HepG2 (cell line): ENCODE measurements at regions not wholly inside any gene's neighbourhood (a gene's known extent, or its start where the extent isn't known, plus 50 kb on each side); places are given as distances from the start of the nearest gene placed in this dataset.

Source experiments
- CBX2 ChIP-seq, 2 experiments: fragments of 200-600 bp in 1 of 2; sonication (generic); formaldehyde crosslinking in 1 of 2; IDR thresholded peaks; 2 replicates each; pipeline versions ENCODE4 v1.7.0 to v1.8.1; 2018 to 2022; ENCODE audit warnings: low read depth in 2 of 2, low read length in 1 of 2, mild to moderate bottlenecking in 1 of 2, missing genetic modification reagents in 1 of 2
- CEBPZ ChIP-seq: IDR thresholded peaks from 2 replicates; pipeline ENCODE4 v1.6.1; 2012; ENCODE audit warnings: low read length, improper control_type of control experiment
- FLYWCH1 ChIP-seq: sonication (generic); formaldehyde crosslinking; IDR thresholded peaks from 2 replicates; pipeline ENCODE4 v1.8.1; 2023; ENCODE audit warnings: mild to moderate bottlenecking, missing genetic modification reagents
- FOSL2 ChIP-seq: sonication (generic); formaldehyde crosslinking; IDR thresholded peaks from 2 replicates; pipeline ENCODE4 v1.4.0; 2020; ENCODE audit warnings: missing genetic modification reagents
- FOXO1 ChIP-seq: sonication (generic); formaldehyde crosslinking; IDR thresholded peaks from 2 replicates; pipeline ENCODE4 v1.4.0; 2020; ENCODE audit warnings: missing genetic modification reagents
- HDAC6 ChIP-seq: fragments of 200-600 bp; sonication (generic); IDR thresholded peaks from 2 replicates; pipeline ENCODE4 v1.7.0; 2017; ENCODE audit warnings: mild to moderate bottlenecking, antibody characterized with exemption, low read length, low read depth
- MXD1 ChIP-seq: sonication (generic); formaldehyde crosslinking; IDR thresholded peaks from 2 replicates; pipeline ENCODE4 v1.4.0; 2020; ENCODE audit warnings: mild to moderate bottlenecking, missing genetic modification reagents
- PAXIP1 ChIP-seq: sonication (generic); formaldehyde crosslinking; conservative IDR thresholded peaks from 2 replicates; pipeline ENCODE4 v1.4.0; 2020; ENCODE audit warnings: mild to moderate bottlenecking, missing genetic modification reagents, moderate library complexity
- THAP8 ChIP-seq: sonication (generic); formaldehyde crosslinking; IDR thresholded peaks from 2 replicates; pipeline ENCODE4 v1.5.1; 2020; ENCODE audit warnings: missing genetic modification reagents, mild to moderate bottlenecking, borderline replicate concordance
- ZFAT ChIP-seq: sonication (generic); formaldehyde crosslinking; conservative IDR thresholded peaks from 2 replicates; pipeline ENCODE4 v1.8.1; 2023; ENCODE audit warnings: missing genetic modification reagents, inconsistent platforms
- ZFP90 ChIP-seq: sonication (generic); formaldehyde crosslinking; IDR thresholded peaks from 2 replicates; pipeline ENCODE4 v1.8.0; 2022; ENCODE audit warnings: missing genetic modification reagents, mild to moderate bottlenecking, inconsistent platforms, borderline replicate concordance
- ZFY ChIP-seq: sonication (generic); formaldehyde crosslinking; IDR thresholded peaks from 2 replicates; pipeline ENCODE4 v1.4.0; 2020; ENCODE audit warnings: missing genetic modification reagents
- ZNF362 ChIP-seq: sonication (generic); formaldehyde crosslinking; IDR thresholded peaks from 2 replicates; pipeline ENCODE4 v1.4.0; 2020; ENCODE audit warnings: missing genetic modification reagents, mild to moderate bottlenecking, borderline replicate concordance
- ZNF589 ChIP-seq: sonication (generic); formaldehyde crosslinking; conservative IDR thresholded peaks from 2 replicates; pipeline ENCODE4 v1.8.0; 2022; ENCODE audit warnings: mild to moderate bottlenecking, moderate library complexity, missing genetic modification reagents
- ZNF773 ChIP-seq: sonication (generic); formaldehyde crosslinking; IDR thresholded peaks from 2 replicates; pipeline ENCODE4 v1.4.0; 2020; ENCODE audit warnings: missing genetic modification reagents, borderline replicate concordance
- ZNF83 ChIP-seq: sonication (generic); formaldehyde crosslinking; IDR thresholded peaks from 2 replicates; pipeline ENCODE4 v1.4.0; 2020; ENCODE audit warnings: missing genetic modification reagents, mild to moderate bottlenecking, borderline replicate concordance
- ZSCAN5A ChIP-seq: sonication (generic); formaldehyde crosslinking; IDR thresholded peaks from 2 replicates; pipeline ENCODE4 v1.8.0; 2022; ENCODE audit warnings: mild to moderate bottlenecking, missing genetic modification reagents, borderline replicate concordance

GRCh38 chr16:89037261-89038152 is 56.1 kb upstream of the ACSF3 start (continued):
- TF ChIP-seq FLYWCH1, result no peak
- TF ChIP-seq CBX2 (IDR thresholded peaks at IDR 0.05; ENCODE audit: low read depth, low read length), result no peak
- no peak for TF ChIP-seq CBX2 (CRISPR knock-in tag; IDR thresholded peaks at IDR 0.05; ENCODE audit: low read depth)
- no peak for TF ChIP-seq FOXO1 (CRISPR knock-in tag)
- no peak for TF ChIP-seq ZNF83 (CRISPR knock-in tag)
- TF ChIP-seq ZNF773 (CRISPR knock-in tag), result no peak
- no peak for TF ChIP-seq MXD1 (CRISPR knock-in tag)
- TF ChIP-seq CEBPZ, result no peak
- TF ChIP-seq ZNF589 (CRISPR knock-in tag), result no peak
- TF ChIP-seq ZFAT, result no peak
- no peak for TF ChIP-seq ZNF362 (CRISPR knock-in tag)
- TF ChIP-seq ZFY (CRISPR knock-in tag), result no peak
- no peak for TF ChIP-seq ZSCAN5A (CRISPR knock-in tag)
- TF ChIP-seq HDAC6, result no peak
- peak; percentile 29; the same call in 1 of the 2 replicates for TF ChIP-seq FOSL2 (CRISPR knock-in tag)
- TF ChIP-seq PAXIP1 (CRISPR knock-in tag), result no peak
- no peak for TF ChIP-seq ZFP90 (CRISPR knock-in tag)
- TF ChIP-seq THAP8 (CRISPR knock-in tag), result no peak
